Osteocyte (in vitro differentiated cells): ENCODE measurements at regions not wholly inside any gene's neighbourhood (a gene's known extent, or its start where the extent isn't known, plus 50 kb on each side); places are given as distances from the start of the nearest gene placed in this dataset.

Experiments
- DNase-seq: peaks from one replicate; pipeline ENCODE4 v3.0.0; 2021; ENCODE audit warnings: mixed read lengths; ENCODE audit not compliant: unreplicated experiment; ENCODE audit errors: extremely low spot score
- H3K27ac Mint-ChIP-seq: one replicate; pipeline ENCODE4 v1.8.0; 2021; ENCODE audit warnings: mild to moderate bottlenecking, mixed read lengths; ENCODE audit not compliant: unreplicated experiment
- H3K27me3 Mint-ChIP-seq: one replicate; pipeline ENCODE4 v1.8.0; 2021; ENCODE audit warnings: mixed read lengths; ENCODE audit not compliant: unreplicated experiment
- H3K36me3 Mint-ChIP-seq: one replicate; pipeline ENCODE4 v1.8.0; 2021; ENCODE audit warnings: mixed read lengths; ENCODE audit not compliant: unreplicated experiment
- H3K4me1 Mint-ChIP-seq: one replicate; pipeline ENCODE4 v1.8.0; 2021; ENCODE audit warnings: mixed read lengths; ENCODE audit not compliant: unreplicated experiment
- H3K4me3 Mint-ChIP-seq: one replicate; pipeline ENCODE4 v1.8.0; 2021; ENCODE audit warnings: mild to moderate bottlenecking, moderate library complexity, mixed read lengths; ENCODE audit not compliant: unreplicated experiment
- H3K9me3 Mint-ChIP-seq: one replicate; pipeline ENCODE4 v1.8.0; 2021; ENCODE audit warnings: mixed read lengths; ENCODE audit not compliant: unreplicated experiment
- TF ChIP-seq, protein P1 (sequence below): fragments of 200-600 bp; sonication (generic); IDR thresholded peaks from 2 replicates; pipeline ENCODE4 v1.5.0; 2021; ENCODE audit warnings: antibody characterized with exemption, mild to moderate bottlenecking, moderate library complexity

DNA sequence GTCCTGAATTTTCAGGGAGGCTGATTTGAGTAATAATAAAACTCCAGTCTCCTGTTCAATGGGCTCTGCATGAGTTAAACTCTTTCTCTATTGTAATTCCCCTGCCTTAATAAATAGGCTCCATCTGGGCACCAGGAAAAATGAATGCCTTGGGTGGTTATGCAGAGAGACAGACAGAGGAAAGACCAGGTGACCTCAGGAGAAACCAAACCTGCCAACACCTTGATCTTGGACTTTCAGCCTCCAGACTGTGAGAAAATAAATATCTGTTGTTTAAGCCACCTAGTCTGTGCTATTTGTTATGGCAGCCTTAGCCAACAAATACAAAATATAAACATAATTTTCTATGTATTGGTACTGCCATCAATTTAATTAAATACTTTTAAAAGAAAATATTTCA lies 64.8 kb upstream of the RAP2B start:
- no peak overlapping the region for H3K27ac Mint-ChIP-seq
- H3K4me3 Mint-ChIP-seq = no peak overlapping the region
- no peaks in the 10 kb centered on the region for H3K36me3 Mint-ChIP-seq
- no peaks in the 10 kb centered on the region for H3K4me1 Mint-ChIP-seq
- no peaks in the 10 kb centered on the region for H3K27me3 Mint-ChIP-seq
- no peak for DNase-seq
- H3K9me3 Mint-ChIP-seq = no peaks in the 10 kb centered on the region
- TF ChIP-seq, protein P1, sequence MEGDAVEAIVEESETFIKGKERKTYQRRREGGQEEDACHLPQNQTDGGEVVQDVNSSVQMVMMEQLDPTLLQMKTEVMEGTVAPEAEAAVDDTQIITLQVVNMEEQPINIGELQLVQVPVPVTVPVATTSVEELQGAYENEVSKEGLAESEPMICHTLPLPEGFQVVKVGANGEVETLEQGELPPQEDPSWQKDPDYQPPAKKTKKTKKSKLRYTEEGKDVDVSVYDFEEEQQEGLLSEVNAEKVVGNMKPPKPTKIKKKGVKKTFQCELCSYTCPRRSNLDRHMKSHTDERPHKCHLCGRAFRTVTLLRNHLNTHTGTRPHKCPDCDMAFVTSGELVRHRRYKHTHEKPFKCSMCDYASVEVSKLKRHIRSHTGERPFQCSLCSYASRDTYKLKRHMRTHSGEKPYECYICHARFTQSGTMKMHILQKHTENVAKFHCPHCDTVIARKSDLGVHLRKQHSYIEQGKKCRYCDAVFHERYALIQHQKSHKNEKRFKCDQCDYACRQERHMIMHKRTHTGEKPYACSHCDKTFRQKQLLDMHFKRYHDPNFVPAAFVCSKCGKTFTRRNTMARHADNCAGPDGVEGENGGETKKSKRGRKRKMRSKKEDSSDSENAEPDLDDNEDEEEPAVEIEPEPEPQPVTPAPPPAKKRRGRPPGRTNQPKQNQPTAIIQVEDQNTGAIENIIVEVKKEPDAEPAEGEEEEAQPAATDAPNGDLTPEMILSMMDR = no peak

DNA sequence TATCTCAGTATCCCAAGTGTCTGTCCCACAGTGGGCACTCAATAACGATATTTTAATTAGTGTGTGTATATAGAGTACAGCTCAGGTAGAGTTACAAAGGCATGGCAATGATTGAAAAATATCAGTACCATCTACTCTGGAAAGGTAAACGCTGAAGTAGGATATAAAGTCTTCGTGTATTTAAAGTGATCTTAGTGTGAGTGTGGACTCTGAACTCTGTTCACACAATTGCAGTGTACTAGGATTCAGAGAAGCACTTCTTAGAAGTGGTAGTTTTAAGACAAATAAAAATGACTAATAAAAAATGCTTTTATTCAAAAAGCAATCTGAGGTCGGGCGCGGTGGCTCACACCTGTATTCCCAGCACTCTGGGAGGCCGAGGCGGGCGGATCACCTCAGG lies 62.9 kb upstream of the RAP2B start:
- no peaks in the 10 kb centered on the region for H3K4me1 Mint-ChIP-seq
- no peaks in the 10 kb centered on the region for H3K36me3 Mint-ChIP-seq
- no peaks in the 10 kb centered on the region for H3K9me3 Mint-ChIP-seq
- TF ChIP-seq, protein P1 = no peak
- no peak for DNase-seq
- no peak overlapping the region for H3K27ac Mint-ChIP-seq
- no peak overlapping the region for H3K4me3 Mint-ChIP-seq
- no peaks in the 10 kb centered on the region for H3K27me3 Mint-ChIP-seq

DNA sequence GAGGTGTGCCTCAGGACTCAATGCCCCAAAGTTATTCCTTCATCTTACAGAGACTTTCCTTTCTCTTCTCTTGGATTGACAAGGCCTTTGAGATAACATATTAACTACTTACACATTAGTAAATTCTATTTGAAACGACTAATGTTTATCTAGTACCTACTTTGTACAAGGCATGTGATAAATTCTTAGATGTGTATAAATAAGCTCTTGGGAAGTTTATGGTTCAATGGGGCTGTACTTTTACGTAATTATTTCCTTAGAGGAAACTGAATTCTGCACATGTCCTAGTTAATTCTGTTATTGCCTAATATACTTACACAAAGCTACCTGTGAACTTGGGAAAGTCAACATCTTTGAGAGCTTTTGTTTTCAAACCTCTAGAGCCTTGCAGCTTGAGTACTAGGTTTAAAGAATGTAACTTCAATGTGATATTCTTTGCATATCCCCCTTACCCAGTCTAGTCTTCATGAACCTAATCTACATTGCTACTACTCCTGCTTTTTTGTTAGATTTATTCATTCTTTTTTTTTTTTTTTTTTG lies 58.5 kb upstream of the RAP2B start:
- DNase-seq = no peak
- Mint-ChIP-seq H3K4me3 (no peak overlapping the region), H3K4me1 (no peaks in the 10 kb centered on the region), H3K9me3 (no peaks in the 10 kb centered on the region), H3K27me3 (no peaks in the 10 kb centered on the region), H3K27ac (no peak overlapping the region), H3K36me3 (no peaks in the 10 kb centered on the region)
- TF ChIP-seq, protein P1 = no peak

DNA sequence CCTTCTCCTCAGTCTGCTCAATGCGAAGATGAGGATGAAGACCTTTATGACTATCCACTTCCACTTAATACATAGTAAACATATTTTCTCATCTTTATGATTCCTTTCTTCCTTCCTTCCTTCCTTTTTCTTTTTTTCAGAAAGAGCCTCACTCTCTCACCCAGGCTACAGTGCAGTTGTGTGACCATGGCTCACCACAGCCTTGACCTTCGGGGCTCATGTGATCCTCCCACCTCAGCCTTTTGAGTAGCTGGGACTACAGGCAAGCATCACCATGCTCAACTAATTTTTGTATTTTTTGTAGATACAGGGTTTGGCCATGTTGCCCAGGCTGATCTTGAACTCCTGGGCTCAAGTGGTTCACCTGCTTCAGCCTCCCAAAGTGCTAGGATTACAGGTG lies 52.0 kb upstream of the RAP2B start:
- Mint-ChIP-seq H3K4me1 (peaks cover 2% of the 10 kb centered on the region), H3K9me3 (no peaks in the 10 kb centered on the region), H3K4me3 (no peak overlapping the region), H3K36me3 (no peaks in the 10 kb centered on the region), H3K27me3 (no peaks in the 10 kb centered on the region), H3K27ac (no peak overlapping the region)
- TF ChIP-seq, protein P1 = no peak
- no peak for DNase-seq

DNA sequence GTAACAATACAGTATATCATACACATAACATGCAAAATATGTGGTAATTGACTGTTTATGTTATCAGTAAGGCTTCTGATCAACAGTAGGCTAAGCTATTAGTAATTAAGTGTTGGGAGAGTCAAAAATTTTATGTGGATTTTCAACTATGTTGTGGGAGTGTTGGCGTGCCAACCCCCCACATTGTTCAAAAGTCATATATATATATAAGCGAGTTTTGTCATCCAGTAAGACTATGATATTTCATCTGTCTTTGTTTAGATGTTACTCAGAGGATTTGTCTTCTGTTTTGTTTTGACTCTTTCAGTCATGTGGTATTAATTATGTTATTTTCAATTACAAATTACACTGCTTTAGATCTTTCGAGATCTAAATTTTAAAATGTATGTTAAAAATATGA lies 51.0 kb upstream of the RAP2B start:
- no peak overlapping the region for H3K4me3 Mint-ChIP-seq
- no peaks in the 10 kb centered on the region for H3K36me3 Mint-ChIP-seq
- no peak overlapping the region for H3K27ac Mint-ChIP-seq
- H3K4me1 Mint-ChIP-seq = peaks cover 2% of the 10 kb centered on the region
- H3K27me3 Mint-ChIP-seq = no peaks in the 10 kb centered on the region
- DNase-seq = no peak
- TF ChIP-seq, protein P1 = no peak
- H3K9me3 Mint-ChIP-seq = no peaks in the 10 kb centered on the region
